K562 (cell line): ENCODE measurements at regions not wholly inside any gene's neighbourhood (a gene's known extent, or its start where the extent isn't known, plus 50 kb on each side); places are given as distances from the start of the nearest gene placed in this dataset.

ENCODE experiments used
- ATAC-seq: fragments of 200-7000 bp; cut with Tn5 transposase; 3 replicates; pipeline ENCODE4 v1.9.1; 2020; ENCODE audit warnings: moderate library complexity
- BruUV-seq: library from RNA; stranded (reverse); fragments of 400-500 nt; replicated peaks from 2 replicates; lab custom pipeline; 2021; lab: Mats Ljungman, UMichigan
- CTCF ChIA-PET: fragments of 300-600 bp; formaldehyde crosslinking; extraction: SDS; loops from one replicate; lab custom pipeline; 2021; ENCODE audit warnings: low intra/inter-chr PET ratio; lab: Yijun Ruan, JAX
- POLR2A ChIA-PET: fragments of 300-600, 350-650 bp; sonication (Branson Sonifier 250); formaldehyde crosslinking; extraction: SDS; loops from one replicate; lab custom pipeline; 2021; ENCODE audit warnings: antibody characterized with exemption, inconsistent platforms; lab: Yijun Ruan, JAX
- DNase-seq, 4 experiments: peaks; one replicate each; pipeline versions ENCODE4 v3.0.0 to v3.0.0-alpha.2; 2011 to 2018; ENCODE audit warnings: low spot score in 3 of 4, mixed read lengths in 3 of 4; ENCODE audit errors: extremely low read depth in 1 of 4
- FAIRE-seq: peaks from 2 replicates; lab custom pipeline; 2011; peaks lifted over from hg19 to GRCh38; lab: Jason Lieb, UNC
- H2AFZ ChIP-seq: 2 replicates; pipeline ENCODE4 v1.6.0; 2011; ENCODE audit warnings: low read depth, low read length, control low read depth, inconsistent platforms
- H3K27ac ChIP-seq: fragments of 200-600 bp; 3 replicates; pipeline ENCODE4 v1.8.0; 2011; ENCODE audit warnings: low read depth, mild to moderate bottlenecking, control low read depth, inconsistent platforms, low read length, moderate library complexity, mixed read lengths; ENCODE audit errors: extremely low read depth
- H3K27me3 ChIP-seq, 2 experiments: fragments of 300-600 bp in 1 of 2; 2 replicates in 1 of 2; 3 replicates in 1 of 2; pipeline versions ENCODE4 v1.6.0 to v1.8.0; 2011; ENCODE audit warnings: inconsistent platforms in 2 of 2, low read length in 2 of 2, mild to moderate bottlenecking in 1 of 2, mixed read lengths in 1 of 2, moderate library complexity in 1 of 2; ENCODE audit not compliant: control insufficient read depth in 2 of 2, insufficient read depth in 2 of 2
- H3K36me3 ChIP-seq: fragments of 300-600 bp; 3 replicates; pipeline ENCODE4 v1.8.0; 2011; ENCODE audit warnings: mild to moderate bottlenecking, low read length, inconsistent platforms; ENCODE audit not compliant: control insufficient read depth, insufficient read depth
- H3K4me1 ChIP-seq, 2 experiments: fragments of 200-600 bp in 1 of 2; replicated peaks in 1 of 2; 2 replicates in 1 of 2; 3 replicates in 1 of 2; pipeline versions ENCODE4 v1.5.1 to v1.8.0; 2011; ENCODE audit warnings: inconsistent platforms in 2 of 2, low read length in 2 of 2, mild to moderate bottlenecking in 1 of 2, mixed read lengths in 1 of 2, moderate library complexity in 1 of 2; ENCODE audit not compliant: control insufficient read depth in 2 of 2, insufficient read depth in 2 of 2
- H3K4me2 ChIP-seq: 2 replicates; pipeline ENCODE4 v1.6.1; 2011; ENCODE audit warnings: low read length, control low read depth, inconsistent platforms, mixed read lengths; ENCODE audit not compliant: insufficient read depth
- H3K4me3 ChIP-seq: fragments of 200-600 bp; sonication (generic), shearing (Covaris generic); 2 replicates; pipeline ENCODE4 v1.5.1; 2016; ENCODE audit warnings: control low read depth, inconsistent platforms
- H3K79me2 ChIP-seq: fragments of 200-600 bp; 3 replicates; pipeline ENCODE4 v1.8.0; 2011; ENCODE audit warnings: low read length, inconsistent platforms; ENCODE audit not compliant: control insufficient read depth, insufficient read depth
- H3K9ac ChIP-seq, 2 experiments: 2 replicates each; pipeline versions ENCODE4 v1.6.0 to v1.6.1; 2011; ENCODE audit warnings: low read depth in 2 of 2, low read length in 2 of 2, control low read depth in 1 of 2, inconsistent platforms in 1 of 2, mild to moderate bottlenecking in 1 of 2, mixed read lengths in 1 of 2; ENCODE audit not compliant: insufficient read depth in 1 of 2
- H3K9me1 ChIP-seq: one replicate; pipeline ENCODE4 v1.6.0; 2011; ENCODE audit warnings: inconsistent platforms, mild to moderate bottlenecking, low read length, moderate library complexity; ENCODE audit not compliant: control insufficient read depth, insufficient read depth
- H3K9me3 ChIP-seq: replicated peaks from 2 replicates; pipeline ENCODE4 v1.5.1; 2011; ENCODE audit warnings: low read depth, low read length, inconsistent platforms; ENCODE audit not compliant: control insufficient read depth, insufficient read depth
- H4K20me1 ChIP-seq: replicated peaks from 2 replicates; pipeline ENCODE4 v1.6.1; 2011; ENCODE audit warnings: low read length, inconsistent platforms, mixed read lengths; ENCODE audit not compliant: control insufficient read depth, insufficient read depth
- ADNP ChIP-seq: fragments of 200-800 bp; sonication (Bioruptor generic); IDR thresholded peaks from 2 replicates; pipeline ENCODE4 v1.6.1; 2016; ENCODE audit warnings: missing genetic modification characterization, missing compliant biosample characterization
- AFF1 ChIP-seq, 2 experiments: fragments of 450-650 bp; IDR thresholded peaks; 2 replicates each; pipeline ENCODE4 v1.6.1; 2018; ENCODE audit warnings: mild to moderate bottlenecking in 2 of 2, low read depth in 1 of 2; ENCODE audit not compliant: partially characterized antibody in 2 of 2
- E2F8 ChIP-seq: fragments of 450-650 bp; IDR thresholded peaks from 2 replicates; pipeline ENCODE4 v1.7.1; 2018; ENCODE audit warnings: mild to moderate bottlenecking, low read depth; ENCODE audit not compliant: partially characterized antibody
- ELK3 ChIP-seq: fragments of 450-650 bp; formaldehyde crosslinking; IDR thresholded peaks from 2 replicates; pipeline ENCODE4 v1.4.0; 2020; ENCODE audit warnings: mild to moderate bottlenecking
- MCM3 ChIP-seq: fragments of 450-650 bp; IDR thresholded peaks from 2 replicates; pipeline ENCODE4 v1.6.1; 2016
- MED1 ChIP-seq: sonication (generic); formaldehyde crosslinking; IDR thresholded peaks from 2 replicates; pipeline ENCODE4 v1.8.1; 2023; ENCODE audit warnings: missing genetic modification reagents, borderline replicate concordance
- MNT ChIP-seq, 2 experiments: fragments of 450-650 bp; conservative IDR thresholded peaks; 2 replicates each; pipeline ENCODE4 v1.6.1; 2017; ENCODE audit warnings: mild to moderate bottlenecking in 2 of 2, moderate library complexity in 2 of 2
- NR2C2 ChIP-seq, 2 experiments: fragments of 200-800 bp in 1 of 2; sonication (Bioruptor generic) in 1 of 2; sonication (generic) in 1 of 2; formaldehyde crosslinking in 1 of 2; IDR thresholded peaks; 2 replicates each; pipeline versions ENCODE4 v1.6.1 to v1.8.0; 2016 to 2022; ENCODE audit warnings: mild to moderate bottlenecking in 1 of 2, missing compliant biosample characterization in 1 of 2, missing genetic modification characterization in 1 of 2, missing genetic modification reagents in 1 of 2
- PHF21A ChIP-seq: fragments of 450-650 bp; IDR thresholded peaks from 2 replicates; pipeline ENCODE4 v1.6.1; 2017; ENCODE audit warnings: low read depth, borderline replicate concordance
- POLR2AphosphoS2 ChIP-seq: IDR thresholded peaks from 2 replicates; pipeline ENCODE4 v1.6.1; 2012; ENCODE audit warnings: low read length, improper control_type of control experiment
- RNF2 ChIP-seq: sonication (generic); IDR thresholded peaks from 2 replicates; pipeline ENCODE4 v1.6.1; 2016
- SMARCE1 ChIP-seq: fragments of 450-650 bp; IDR thresholded peaks from 2 replicates; pipeline ENCODE4 v1.7.1; 2016; ENCODE audit warnings: mild to moderate bottlenecking
- SP2 ChIP-seq: IDR thresholded peaks from 2 replicates; pipeline ENCODE4 v1.6.1; 2011; ENCODE audit warnings: mild to moderate bottlenecking, low read depth, low read length, moderate library complexity; ENCODE audit not compliant: poor library complexity, severe bottlenecking; ENCODE audit errors: extremely low read depth
- ZNF561 ChIP-seq: fragments of 450-650 bp; formaldehyde crosslinking; conservative IDR thresholded peaks from 2 replicates; pipeline ENCODE4 v1.4.0; 2020; ENCODE audit warnings: mild to moderate bottlenecking, moderate library complexity
- ZZZ3 ChIP-seq: fragments of 450-650 bp; IDR thresholded peaks from 2 replicates; pipeline ENCODE4 v1.6.1; 2016; ENCODE audit warnings: antibody characterized with exemption, mild to moderate bottlenecking, moderate library complexity
- in situ Hi-C: fragments of 300-500 bp; cut with MboI; formaldehyde crosslinking; loops from 4 replicates; pipeline ENCODE4 v1.15.0; 2018; ENCODE audit warnings: inconsistent platforms, mixed read lengths
- intact Hi-C: fragments of 100-400 bp; cut with micrococcal nuclease; formaldehyde crosslinking; loops from 2 replicates; pipeline ENCODE4 v1.14.2; 2022

GRCh38 chrX:149392921-149393320 lies 112.2 kb downstream of the IDS start:
- intact Hi-C loops (no loop called here), in situ Hi-C loops (no loop called here)
- Histone ChIP-seq H3K9me1 (no peaks in the 10 kb centered on the region), H2AFZ (no peak overlapping the region), H3K4me2 (no peak overlapping the region), H3K36me3 (no peaks in the 10 kb centered on the region), H3K9me3 (no peaks in the 10 kb centered on the region), H3K9ac (no peak overlapping the region), H3K4me3 (no peak overlapping the region), H3K4me1 (no peaks in the 10 kb centered on the region), H3K27me3 (no peaks in the 10 kb centered on the region), H3K27ac (no peak overlapping the region), H4K20me1 (no peaks in the 10 kb centered on the region), H3K79me2 (no peaks in the 10 kb centered on the region)
- BruUV-seq = no TSS peak
- CTCF ChIA-PET = no interaction called here
- DNase-seq (no peak), ATAC-seq (no peak), FAIRE-seq (no peak)
- POLR2A ChIA-PET = no interaction called here
- no peak for TF ChIP-seq POLR2AphosphoS2
- no peak for TF ChIP-seq MNT (conservative IDR thresholded peaks at IDR 0.05)
- TF ChIP-seq SP2 = no peak
- no peak for TF ChIP-seq AFF1 (IDR thresholded peaks at IDR 0.05; ENCODE audit: low read depth in 1 of 2, partially characterized antibody in 2 of 2)
- no peak for TF ChIP-seq E2F8
- TF ChIP-seq ADNP = no peak
- TF ChIP-seq NR2C2 (CRISPR knock-in tag; IDR thresholded peaks at IDR 0.05) = no peak
- no peak for TF ChIP-seq NR2C2 (tag; IDR thresholded peaks at IDR 0.05)
- TF ChIP-seq ELK3 (CRISPR knock-in tag) = no peak
- no peak for TF ChIP-seq ZZZ3
- TF ChIP-seq RNF2 = no peak
- no peak for TF ChIP-seq ZNF561
- no peak for TF ChIP-seq SMARCE1
- TF ChIP-seq MED1 (CRISPR knock-in tag) = no peak
- TF ChIP-seq MCM3 = no peak
- TF ChIP-seq PHF21A = no peak
